Fibroblast of villous mesenchyme (primary cell): ENCODE measurements at regions not wholly inside any gene's neighbourhood (a gene's known extent, or its start where the extent isn't known, plus 50 kb on each side); places are given as distances from the start of the nearest gene placed in this dataset.

Experiments
- DNase-seq: peaks from one replicate; pipeline ENCODE4 v3.0.0-alpha.2; 2010; ENCODE audit warnings: low read depth
- H3K4me3 ChIP-seq: 2 replicates; pipeline ENCODE4 v1.5.1; 2011; ENCODE audit warnings: low read depth, mild to moderate bottlenecking, low read length
- TF ChIP-seq, protein P1 (sequence below): IDR thresholded peaks from 2 replicates; pipeline ENCODE4 v1.5.1; 2012; ENCODE audit warnings: low read depth, mild to moderate bottlenecking, low read length; ENCODE audit not compliant: insufficient read depth

DNA sequence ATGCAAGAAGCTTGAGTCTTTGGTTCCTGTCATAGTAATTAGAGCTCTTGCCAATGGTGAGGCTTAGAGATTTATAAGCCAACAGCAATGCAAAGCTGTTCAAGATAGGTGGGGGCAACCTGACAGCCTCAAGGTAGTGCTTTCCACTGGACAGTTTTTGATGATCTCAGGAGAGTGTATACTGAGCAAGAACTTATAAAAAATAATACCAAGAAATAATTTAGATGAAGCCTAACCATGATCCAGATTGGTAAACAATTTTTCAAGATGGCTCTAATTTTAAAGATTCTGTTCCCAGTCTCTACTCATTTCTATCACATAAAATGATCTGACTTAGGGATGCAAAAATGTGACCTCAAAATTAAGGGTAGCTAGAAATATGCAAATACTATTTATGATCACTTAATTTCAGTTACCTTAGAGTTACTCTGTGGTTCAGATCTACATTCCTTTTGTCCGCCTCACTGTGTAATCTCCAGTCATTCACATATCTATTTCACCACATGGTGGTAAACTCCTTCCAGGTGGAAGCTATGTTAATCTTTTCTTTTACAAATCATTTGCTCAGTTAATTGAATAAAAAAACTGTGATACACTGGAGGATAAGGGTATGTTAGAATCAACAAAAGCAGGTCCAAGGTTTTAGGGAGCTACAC, 1228.0 kb upstream of the C9orf72 start:
- TF ChIP-seq, protein P1, sequence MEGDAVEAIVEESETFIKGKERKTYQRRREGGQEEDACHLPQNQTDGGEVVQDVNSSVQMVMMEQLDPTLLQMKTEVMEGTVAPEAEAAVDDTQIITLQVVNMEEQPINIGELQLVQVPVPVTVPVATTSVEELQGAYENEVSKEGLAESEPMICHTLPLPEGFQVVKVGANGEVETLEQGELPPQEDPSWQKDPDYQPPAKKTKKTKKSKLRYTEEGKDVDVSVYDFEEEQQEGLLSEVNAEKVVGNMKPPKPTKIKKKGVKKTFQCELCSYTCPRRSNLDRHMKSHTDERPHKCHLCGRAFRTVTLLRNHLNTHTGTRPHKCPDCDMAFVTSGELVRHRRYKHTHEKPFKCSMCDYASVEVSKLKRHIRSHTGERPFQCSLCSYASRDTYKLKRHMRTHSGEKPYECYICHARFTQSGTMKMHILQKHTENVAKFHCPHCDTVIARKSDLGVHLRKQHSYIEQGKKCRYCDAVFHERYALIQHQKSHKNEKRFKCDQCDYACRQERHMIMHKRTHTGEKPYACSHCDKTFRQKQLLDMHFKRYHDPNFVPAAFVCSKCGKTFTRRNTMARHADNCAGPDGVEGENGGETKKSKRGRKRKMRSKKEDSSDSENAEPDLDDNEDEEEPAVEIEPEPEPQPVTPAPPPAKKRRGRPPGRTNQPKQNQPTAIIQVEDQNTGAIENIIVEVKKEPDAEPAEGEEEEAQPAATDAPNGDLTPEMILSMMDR: no peak
- no peak for DNase-seq
- H3K4me3 ChIP-seq: no peak overlapping the region

DNA sequence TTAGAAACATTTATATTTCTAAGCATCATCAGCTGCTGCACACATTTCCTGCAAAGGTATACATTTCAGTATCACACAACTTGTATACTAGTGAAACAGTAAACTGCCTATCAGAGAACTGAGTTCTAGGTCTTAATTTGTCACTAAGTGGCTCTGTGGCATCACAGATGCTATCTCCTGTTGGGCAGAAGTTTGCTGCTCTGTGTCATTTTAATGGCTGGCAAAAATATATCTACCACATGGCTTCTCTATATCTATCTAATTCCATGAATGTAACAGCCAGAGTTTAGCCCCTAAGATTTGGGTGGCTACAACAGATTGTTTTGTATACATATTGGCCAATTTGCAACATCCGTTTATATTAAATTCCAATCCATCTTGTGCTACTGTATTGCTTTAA, 1231.9 kb upstream of the C9orf72 start:
- TF ChIP-seq, protein P1: no peak
- no peak for DNase-seq
- H3K4me3 ChIP-seq: no peak overlapping the region

DNA sequence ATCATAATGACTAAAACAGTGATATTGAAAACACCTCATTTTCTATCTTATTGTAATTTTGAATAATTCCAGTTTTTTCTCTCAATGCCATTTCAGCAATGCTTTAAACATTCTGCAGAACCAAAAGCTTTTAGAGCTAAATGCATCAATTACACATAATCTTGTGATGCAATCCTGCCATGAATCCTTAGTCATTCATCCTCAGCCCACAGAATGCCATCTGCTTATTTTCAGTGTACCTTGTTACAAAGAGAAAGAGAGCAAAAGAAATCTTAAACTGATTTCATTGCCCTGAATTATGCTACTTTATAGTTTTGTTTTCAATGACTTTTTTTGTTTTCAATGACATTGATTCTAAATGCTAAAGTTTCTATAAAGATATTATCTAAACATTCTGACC, 1234.8 kb upstream of the C9orf72 start:
- TF ChIP-seq, protein P1: no peak
- no peak overlapping the region for H3K4me3 ChIP-seq
- DNase-seq: peak; percentile 77

DNA sequence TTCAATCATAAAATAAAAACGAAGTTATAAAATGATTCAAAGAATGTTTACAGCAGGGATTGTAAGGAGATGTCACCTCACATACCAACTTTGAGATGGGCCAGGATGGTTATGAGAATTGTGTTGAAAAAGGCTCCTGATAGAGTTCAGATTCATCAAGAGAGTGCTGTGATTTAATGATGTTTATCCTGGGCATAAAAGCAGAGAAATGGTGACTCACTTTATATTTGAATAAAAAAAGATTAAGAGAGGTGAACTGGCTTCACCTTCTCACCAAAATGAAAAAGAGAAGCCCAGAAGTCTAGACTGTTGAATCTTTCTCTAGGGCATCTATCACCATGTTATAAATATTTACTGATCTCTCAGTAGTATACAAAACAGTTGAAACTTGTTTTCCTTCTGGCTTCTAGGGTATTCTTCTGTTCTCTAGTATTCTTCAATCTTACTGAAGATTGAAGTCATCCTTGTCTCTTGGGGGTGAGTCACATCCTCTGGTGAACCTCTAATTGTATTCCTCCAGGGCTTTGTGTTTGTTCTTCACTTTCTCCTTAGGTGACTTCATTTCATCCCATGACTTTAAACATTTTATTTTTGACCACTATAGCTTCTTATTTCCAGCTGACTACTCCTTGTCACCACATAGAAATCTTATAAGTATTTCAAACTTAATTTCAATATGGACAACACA, 1237.3 kb upstream of the C9orf72 start:
- no peak overlapping the region for H3K4me3 ChIP-seq
- peak; percentile 33 for DNase-seq
- TF ChIP-seq, protein P1: no peak

DNA sequence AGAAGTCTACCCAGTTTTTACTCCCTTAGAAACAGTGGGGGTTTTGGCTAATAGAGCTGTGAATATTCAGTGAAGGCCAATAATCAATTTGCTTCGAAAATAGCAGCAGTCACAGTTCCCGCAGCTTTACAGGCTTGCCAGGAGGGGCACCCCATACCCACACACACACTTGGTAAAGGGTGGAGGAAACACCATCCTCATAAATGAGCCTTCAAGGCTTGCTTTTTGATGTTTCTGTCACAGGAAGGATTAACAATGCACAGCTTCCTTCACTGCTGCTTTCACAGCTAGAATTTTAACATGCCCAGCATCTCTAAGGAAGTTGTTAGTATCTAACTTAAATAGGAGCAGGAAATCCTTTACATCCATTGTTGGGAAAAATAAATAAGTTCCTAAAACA, 1247.5 kb upstream of the C9orf72 start:
- TF ChIP-seq, protein P1: no peak
- no peak for DNase-seq
- H3K4me3 ChIP-seq: no peak overlapping the region

DNA sequence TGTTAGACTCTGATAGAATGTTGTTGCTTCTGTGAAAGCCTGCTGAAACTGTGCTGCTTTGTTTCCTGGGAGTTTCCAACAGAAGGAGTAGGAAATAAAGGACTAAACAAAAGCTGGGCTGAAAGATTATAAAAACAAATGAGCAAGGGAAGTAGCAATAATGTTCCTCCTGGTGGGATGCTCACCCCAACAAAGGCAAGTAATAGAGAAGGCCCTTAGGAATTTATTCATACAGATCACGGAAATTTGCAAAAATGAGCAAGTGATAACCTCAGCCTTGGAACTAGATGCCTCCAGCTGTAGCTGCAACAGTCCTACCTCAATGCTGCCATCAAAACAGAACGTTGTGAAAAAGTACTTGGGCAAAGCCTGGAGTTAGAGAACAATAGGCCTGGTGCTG, 1248.0 kb upstream of the C9orf72 start:
- TF ChIP-seq, protein P1: no peak
- no peak for DNase-seq

DNA sequence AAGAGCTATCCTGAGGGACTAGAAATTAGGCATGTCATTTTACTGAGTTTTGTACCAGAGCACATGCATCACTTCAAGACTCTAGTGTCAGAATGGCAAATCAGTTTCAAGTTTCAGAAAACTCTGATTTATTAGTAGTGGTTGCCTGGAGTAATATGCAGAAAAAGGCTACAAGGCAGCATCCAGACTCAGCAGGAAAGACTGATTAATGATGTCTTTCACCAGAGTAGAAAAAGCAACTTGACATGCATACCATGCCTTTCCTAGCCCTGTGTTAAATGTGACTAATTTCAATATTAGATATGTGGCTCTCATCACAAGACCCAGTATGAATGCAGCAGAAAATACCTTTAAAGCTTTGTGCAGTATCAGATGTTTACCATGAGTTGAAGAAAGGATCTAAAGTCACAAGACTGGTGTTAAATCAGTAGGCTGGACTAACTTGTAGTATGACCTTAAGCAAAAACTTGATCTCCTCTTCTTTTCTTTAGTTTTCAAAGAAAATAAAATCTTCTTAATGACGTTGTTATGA, 1251.2 kb upstream of the C9orf72 start:
- DNase-seq: no peak
- no peak overlapping the region for H3K4me3 ChIP-seq
- TF ChIP-seq, protein P1: no peak

More for the DNA sequence above, 1248.0 kb upstream of the C9orf72 start:
- no peak overlapping the region for H3K4me3 ChIP-seq
